GM23248 (cell line): ENCODE measurements at regions not wholly inside any gene's neighbourhood (a gene's known extent, or its start where the extent isn't known, plus 50 kb on each side); places are given as distances from the start of the nearest gene placed in this dataset.

Source experiments
- EZH2 ChIP-seq: fragments of 200-600 bp; sonication (generic); IDR thresholded peaks from 2 replicates; pipeline ENCODE4 v1.6.1; 2018; ENCODE audit warnings: antibody characterized with exemption, mild to moderate bottlenecking; ENCODE audit not compliant: insufficient read depth, poor library complexity, severe bottlenecking
- EZH2phosphoT487 ChIP-seq: fragments of 200-600 bp; sonication (generic); IDR thresholded peaks from 2 replicates; pipeline ENCODE4 v1.6.1; 2018; ENCODE audit warnings: antibody characterized with exemption, moderate library complexity, mild to moderate bottlenecking, low read depth; ENCODE audit not compliant: insufficient read depth

GRCh38 chr9:95791695-95792094 lies 83.8 kb upstream of the ERCC6L2 start:
- TF ChIP-seq EZH2phosphoT487 (no peak), EZH2 (no peak)
